ENCODE measurements at regions not wholly inside any gene's neighbourhood (a gene's known extent, or its start where the extent isn't known, plus 50 kb on each side); places are given as distances from the start of the nearest gene placed in this dataset.

DNA sequence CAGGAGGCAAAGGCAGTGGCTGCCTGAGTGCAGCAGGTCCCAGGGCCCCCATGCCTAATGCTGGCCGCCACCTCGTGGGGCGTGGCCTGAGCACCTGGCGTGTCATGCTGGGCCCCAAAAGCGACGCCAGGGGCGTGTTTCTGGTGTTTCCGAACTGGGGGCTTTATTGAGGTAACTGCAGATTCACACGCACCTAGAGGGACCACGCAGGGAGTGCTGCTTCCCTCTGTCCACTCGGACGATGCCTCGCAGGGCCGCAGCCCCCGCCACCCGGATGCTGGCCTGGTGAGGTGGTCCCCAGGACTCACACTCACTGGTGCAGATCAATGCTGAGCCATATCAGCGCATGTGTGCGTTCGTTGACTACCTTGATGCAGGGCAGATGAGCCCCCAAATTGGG lies 736.2 kb downstream of the BRD1 start:
- no peak overlapping the region for H3K9ac ChIP-seq (ENCODE audit: low read depth, low read length, poor library complexity)
- H3K79me1 ChIP-seq (ENCODE audit: low read depth, low read length): no peaks in the 10 kb centered on the region
- no peak overlapping the region for H3K27ac ChIP-seq (replicated peaks; ENCODE audit: low read length)
- peak overlapping the region; percentile 69 for H2BK15ac ChIP-seq (ENCODE audit: low read length)
- no peak overlapping the region for H3K4me2 ChIP-seq (ENCODE audit: insufficient read depth, low read length, poor library complexity, severe bottlenecking)
- peak overlapping the region; percentile 19 for H3K18ac ChIP-seq (ENCODE audit: low read length)
- no peak overlapping the region for H3K4me3 ChIP-seq (ENCODE audit: low read length in 2 of 2)
- peaks cover 0 to 4% of the 10 kb centered on the region in 2 donors for H3K9me3 ChIP-seq (replicated peaks in 1 of 2; ENCODE audit: control insufficient read depth in 2 of 2, insufficient read depth in 1 of 2, low read depth in 1 of 2, low read length in 2 of 2)
- H3K14ac ChIP-seq (ENCODE audit: low read length): no peak overlapping the region
- no peak overlapping the region for H2BK120ac ChIP-seq (ENCODE audit: low read depth, low read length)
- no peak overlapping the region for H4K8ac ChIP-seq (ENCODE audit: low read depth, low read length)
- H2BK12ac ChIP-seq (ENCODE audit: low read length): no peak overlapping the region
- no peaks in the 10 kb centered on the region for H3K36me3 ChIP-seq (replicated peaks in 1 of 2; ENCODE audit: control insufficient read depth in 2 of 2, insufficient read depth in 2 of 2, low read length in 2 of 2)
- H2AFZ ChIP-seq (ENCODE audit: low read length): no peak overlapping the region
- no CpG with 5 or more reads among the region's 19 CpGs for WGBS, 2 donors (ENCODE audit: extremely low coverage in 2 of 2, insufficient read length in 2 of 2, insufficient replicate concordance in 1 of 2)
- no peak overlapping the region for H3K4ac ChIP-seq (ENCODE audit: low read length)
- H3K4me1 ChIP-seq (ENCODE audit: control insufficient read depth in 2 of 2, insufficient read depth in 1 of 2, low read depth in 1 of 2, low read length in 2 of 2): peaks cover 0 to 2% of the 10 kb centered on the region in 2 donors
- peak overlapping the region; percentile 51 for H2AK5ac ChIP-seq (ENCODE audit: low read depth, low read length)
- no peaks in the 10 kb centered on the region for H3K27me3 ChIP-seq (ENCODE audit: control insufficient read depth in 3 of 3, insufficient read depth in 3 of 3, low read depth in 1 of 3, low read length in 3 of 3)
- no peak overlapping the region for H3K23ac ChIP-seq (ENCODE audit: low read depth, low read length, poor library complexity)
- H2BK5ac ChIP-seq (ENCODE audit: low read length): no peak overlapping the region
- H4K91ac ChIP-seq (ENCODE audit: low read depth, low read length, poor library complexity): no peak overlapping the region
- DNase-seq (ENCODE audit: low spot score): no peak

DNA sequence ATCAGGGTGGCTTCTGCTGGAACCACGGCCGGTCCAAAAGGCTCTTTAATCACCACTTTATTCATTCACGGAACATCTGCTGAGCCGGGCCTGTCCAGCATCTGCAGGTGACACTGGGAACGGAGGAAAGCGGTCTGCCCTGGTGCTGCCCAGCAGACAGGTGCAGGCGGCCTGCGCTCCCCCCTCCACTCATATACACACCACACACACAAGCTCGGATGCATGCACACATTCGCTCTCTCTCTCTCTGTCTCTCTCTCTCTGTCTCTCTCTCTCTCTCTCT lies 736.9 kb downstream of the BRD1 start:
- H2AFZ ChIP-seq (ENCODE audit: low read length): no peak overlapping the region
- peak overlapping the region; percentile 75 for H3K23ac ChIP-seq (ENCODE audit: low read depth, low read length, poor library complexity)
- peaks cover 0 to 2% of the 10 kb centered on the region in 2 donors for H3K9me3 ChIP-seq (replicated peaks in 1 of 2; ENCODE audit: control insufficient read depth in 2 of 2, insufficient read depth in 1 of 2, low read depth in 1 of 2, low read length in 2 of 2)
- H2BK12ac ChIP-seq (ENCODE audit: low read length): no peak overlapping the region
- H4K8ac ChIP-seq (ENCODE audit: low read depth, low read length): no peak overlapping the region
- no peak overlapping the region for H2BK5ac ChIP-seq (ENCODE audit: low read length)
- H3K4me2 ChIP-seq (ENCODE audit: insufficient read depth, low read length, poor library complexity, severe bottlenecking): no peak overlapping the region
- H3K18ac ChIP-seq (ENCODE audit: low read length): peak overlapping the region; percentile 36
- no peak overlapping the region for H2AK5ac ChIP-seq (ENCODE audit: low read depth, low read length)
- H3K4me1 ChIP-seq (ENCODE audit: control insufficient read depth in 2 of 2, insufficient read depth in 1 of 2, low read depth in 1 of 2, low read length in 2 of 2): peaks cover 0 to 2% of the 10 kb centered on the region in 2 donors
- no peak for DNase-seq (ENCODE audit: low spot score)
- no peak overlapping the region for H3K4ac ChIP-seq (ENCODE audit: low read length)
- H3K27me3 ChIP-seq (ENCODE audit: control insufficient read depth in 3 of 3, insufficient read depth in 3 of 3, low read depth in 1 of 3, low read length in 3 of 3): no peaks in the 10 kb centered on the region
- H4K91ac ChIP-seq (ENCODE audit: low read depth, low read length, poor library complexity): no peak overlapping the region
- H2BK120ac ChIP-seq (ENCODE audit: low read depth, low read length): no peak overlapping the region
- no peak overlapping the region for H3K9ac ChIP-seq (ENCODE audit: low read depth, low read length, poor library complexity)
- H3K36me3 ChIP-seq (replicated peaks in 1 of 2; ENCODE audit: control insufficient read depth in 2 of 2, insufficient read depth in 2 of 2, low read length in 2 of 2): no peaks in the 10 kb centered on the region
- H3K14ac ChIP-seq (ENCODE audit: low read length): no peak overlapping the region
- H3K4me3 ChIP-seq (ENCODE audit: low read length in 2 of 2): no peak overlapping the region
- H2BK15ac ChIP-seq (ENCODE audit: low read length): no peak overlapping the region
- H3K79me1 ChIP-seq (ENCODE audit: low read depth, low read length): no peaks in the 10 kb centered on the region
- no peak overlapping the region for H3K27ac ChIP-seq (replicated peaks; ENCODE audit: low read length)
- whole genome bisulfite sequencing, 2 donors (ENCODE audit: extremely low coverage in 2 of 2, insufficient read length in 2 of 2, insufficient replicate concordance in 1 of 2): no CpG with 5 or more reads among the region's 10 CpGs

- Histone ChIP-seq H3K27ac (replicated peaks; ENCODE audit: low read length) (no peak overlapping the region), H3K36me3 (replicated peaks in 1 of 2; ENCODE audit: control insufficient read depth in 2 of 2, insufficient read depth in 2 of 2, low read length in 2 of 2) (no peaks in the 10 kb centered on the region), H3K14ac (ENCODE audit: low read length) (no peak overlapping the region), H2AK5ac (ENCODE audit: low read depth, low read length) (no peak overlapping the region), H3K4me3 (ENCODE audit: low read length in 2 of 2) (no peak overlapping the region), H3K27me3 (ENCODE audit: control insufficient read depth in 3 of 3, insufficient read depth in 3 of 3, low read depth in 1 of 3, low read length in 3 of 3) (no peaks in the 10 kb centered on the region), H3K9me3 (replicated peaks in 1 of 2; ENCODE audit: control insufficient read depth in 2 of 2, insufficient read depth in 1 of 2, low read depth in 1 of 2, low read length in 2 of 2) (no peaks in the 10 kb centered on the region), H3K4ac (ENCODE audit: low read length) (no peak overlapping the region), H3K23ac (ENCODE audit: low read depth, low read length, poor library complexity) (peak overlapping the region; percentile 90), H3K4me1 (ENCODE audit: control insufficient read depth in 2 of 2, insufficient read depth in 1 of 2, low read depth in 1 of 2, low read length in 2 of 2) (peaks cover 0 to 2% of the 10 kb centered on the region in 2 donors), H4K8ac (ENCODE audit: low read depth, low read length) (no peak overlapping the region), H4K91ac (ENCODE audit: low read depth, low read length, poor library complexity) (no peak overlapping the region), H2BK5ac (ENCODE audit: low read length) (no peak overlapping the region), H3K18ac (ENCODE audit: low read length) (peak overlapping the region; percentile 78), H2BK120ac (ENCODE audit: low read depth, low read length) (peak overlapping the region; percentile 7), H3K9ac (ENCODE audit: low read depth, low read length, poor library complexity) (no peak overlapping the region), H2AFZ (ENCODE audit: low read length) (no peak overlapping the region), H2BK12ac (ENCODE audit: low read length) (no peak overlapping the region), H2BK15ac (ENCODE audit: low read length) (no peak overlapping the region), H3K79me1 (ENCODE audit: low read depth, low read length) (no peaks in the 10 kb centered on the region), H3K4me2 (ENCODE audit: insufficient read depth, low read length, poor library complexity, severe bottlenecking) (no peak overlapping the region)
- WGBS, 2 donors (ENCODE audit: extremely low coverage in 2 of 2, insufficient read length in 2 of 2, insufficient replicate concordance in 1 of 2): no CpG with 5 or more reads among the region's 20 CpGs
- no peak for DNase-seq (ENCODE audit: low spot score)
These were observed 737.4 kb downstream of the BRD1 start for GRCh38 chr22:49090061-49090852.

- no peak overlapping the region for H2BK5ac ChIP-seq (ENCODE audit: low read length)
- peak overlapping the region; percentile 92 for H3K23ac ChIP-seq (ENCODE audit: low read depth, low read length, poor library complexity)
- H3K4me1 ChIP-seq (ENCODE audit: control insufficient read depth in 2 of 2, insufficient read depth in 1 of 2, low read depth in 1 of 2, low read length in 2 of 2): peaks cover 0 to 4% of the 10 kb centered on the region in 2 donors
- no peaks in the 10 kb centered on the region for H3K79me1 ChIP-seq (ENCODE audit: low read depth, low read length)
- DNase-seq (ENCODE audit: low spot score): no peak
- no peak overlapping the region for H3K27ac ChIP-seq (replicated peaks; ENCODE audit: low read length)
- H2BK12ac ChIP-seq (ENCODE audit: low read length): no peak overlapping the region
- H3K27me3 ChIP-seq (ENCODE audit: control insufficient read depth in 3 of 3, insufficient read depth in 3 of 3, low read depth in 1 of 3, low read length in 3 of 3): no peaks in the 10 kb centered on the region
- H3K4ac ChIP-seq (ENCODE audit: low read length): peak overlapping the region; percentile 53
- H2BK15ac ChIP-seq (ENCODE audit: low read length): no peak overlapping the region
- H4K91ac ChIP-seq (ENCODE audit: low read depth, low read length, poor library complexity): no peak overlapping the region
- no peak overlapping the region for H3K14ac ChIP-seq (ENCODE audit: low read length)
- H3K4me2 ChIP-seq (ENCODE audit: insufficient read depth, low read length, poor library complexity, severe bottlenecking): no peak overlapping the region
- no peaks in the 10 kb centered on the region for H3K36me3 ChIP-seq (replicated peaks in 1 of 2; ENCODE audit: control insufficient read depth in 2 of 2, insufficient read depth in 2 of 2, low read length in 2 of 2)
- H2AFZ ChIP-seq (ENCODE audit: low read length): no peak overlapping the region
- H3K9me3 ChIP-seq (replicated peaks in 1 of 2; ENCODE audit: control insufficient read depth in 2 of 2, insufficient read depth in 1 of 2, low read depth in 1 of 2, low read length in 2 of 2): no peaks in the 10 kb centered on the region
- H3K9ac ChIP-seq (ENCODE audit: low read depth, low read length, poor library complexity): peak overlapping the region; percentile 73
- peak overlapping the region; percentile 66 for H2AK5ac ChIP-seq (ENCODE audit: low read depth, low read length)
- no CpG with 5 or more reads among the region's 35 CpGs for WGBS, 2 donors (ENCODE audit: extremely low coverage in 2 of 2, insufficient read length in 2 of 2, insufficient replicate concordance in 1 of 2)
- peak overlapping the region; percentile 91 for H3K18ac ChIP-seq (ENCODE audit: low read length)
- peak overlapping the region; percentile 24 for H4K8ac ChIP-seq (ENCODE audit: low read depth, low read length)
- peak overlapping the region in 1 of 2 donors; percentile 1 for H3K4me3 ChIP-seq (ENCODE audit: low read length in 2 of 2)
- H2BK120ac ChIP-seq (ENCODE audit: low read depth, low read length): no peak overlapping the region
These were observed 738.6 kb downstream of the BRD1 start for GRCh38 chr22:49088801-49089791.
